Spinal cord (tissue), 9 donors: ENCODE measurements at regions not wholly inside any gene's neighbourhood (a gene's known extent, or its start where the extent isn't known, plus 50 kb on each side); places are given as distances from the start of the nearest gene placed in this dataset.
"Not testable (repeated sequence)": the region's sequence is repeated elsewhere in the genome, so short reads cannot be mapped to it uniquely, and the experiment has no call there.

Source experiments
- DNase-seq, 6 donors: peaks; one replicate each; pipeline versions ENCODE4 v3.0.0 to v3.0.0-alpha.2; 2013 to 2015; ENCODE audit warnings: low spot score in 6 of 6, low read depth in 4 of 6
- H3K27ac ChIP-seq: one replicate; pipeline ENCODE4 v1.5.1; 2013; ENCODE audit warnings: low read depth, low read length, control low read depth
- H3K27me3 ChIP-seq: one replicate; pipeline ENCODE4 v1.6.1; 2013; ENCODE audit warnings: low read length; ENCODE audit not compliant: control insufficient read depth, insufficient read depth
- H3K36me3 ChIP-seq: one replicate; pipeline ENCODE4 v1.6.1; 2013; ENCODE audit warnings: low read length; ENCODE audit not compliant: control insufficient read depth, insufficient read depth
- H3K4me1 ChIP-seq: one replicate; pipeline ENCODE4 v1.6.1; 2013; ENCODE audit warnings: low read length; ENCODE audit not compliant: control insufficient read depth, insufficient read depth
- H3K4me3 ChIP-seq: one replicate; pipeline ENCODE4 v1.5.1; 2013; ENCODE audit warnings: low read depth, low read length, control low read depth
- H3K9me3 ChIP-seq: one replicate; pipeline ENCODE4 v1.6.1; 2013; ENCODE audit warnings: low read length; ENCODE audit not compliant: control insufficient read depth, insufficient read depth
- WGBS: methylation state at CpG from one replicate; pipeline ENCODE4 v1.1.5; 2013; ENCODE audit warnings: missing lambda C conversion rate; ENCODE audit not compliant: insufficient coverage; 5-methylcytosine and 5-hydroxymethylcytosine counted together
- donor health status: healthy.

- Histone ChIP-seq H3K27me3 (no peaks in the 10 kb centered on the region), H3K9me3 (no peaks in the 10 kb centered on the region), H3K4me1 (no peaks in the 10 kb centered on the region), H3K4me3 (no peak overlapping the region), H3K27ac (no peak overlapping the region), H3K36me3 (no peaks in the 10 kb centered on the region)
- no peak for DNase-seq
- no CpG with 5 or more reads among the region's 3 CpGs for WGBS
Observed at GRCh38 chr13:102538938-102539337, 57.8 kb upstream of the TPP2 start.

- WGBS = 89% methylated on average over 6 of the region's 8 CpGs
- H3K27ac ChIP-seq = no peak overlapping the region
- DNase-seq = peak in 1 of 6 donors; percentile 19
- no peak overlapping the region for H3K4me3 ChIP-seq
- H3K9me3 ChIP-seq = no peaks in the 10 kb centered on the region
- H3K27me3 ChIP-seq = no peaks in the 10 kb centered on the region
- H3K4me1 ChIP-seq = no peaks in the 10 kb centered on the region
- H3K36me3 ChIP-seq = no peaks in the 10 kb centered on the region
Observed at GRCh38 chr13:102536695-102537485, 59.9 kb upstream of the TPP2 start.

- Histone ChIP-seq H3K27me3 (no peaks in the 10 kb centered on the region), H3K27ac (no peak overlapping the region), H3K9me3 (no peaks in the 10 kb centered on the region), H3K36me3 (no peaks in the 10 kb centered on the region), H3K4me3 (no peak overlapping the region), H3K4me1 (no peaks in the 10 kb centered on the region)
- 94% methylated on average over 5 of the region's 6 CpGs for WGBS
- DNase-seq = no peak
Observed at GRCh38 chr13:102536196-102536595, 60.6 kb upstream of the TPP2 start.

GRCh38 chr13:102530751-102531150 lies 66.0 kb upstream of the TPP2 start:
- no peak overlapping the region for H3K27ac ChIP-seq
- H3K36me3 ChIP-seq = no peaks in the 10 kb centered on the region
- no peaks in the 10 kb centered on the region for H3K27me3 ChIP-seq
- DNase-seq = no peak
- WGBS = 100% methylated on average over 1 of the region's 2 CpGs
- no peaks in the 10 kb centered on the region for H3K9me3 ChIP-seq
- no peaks in the 10 kb centered on the region for H3K4me1 ChIP-seq
- no peak overlapping the region for H3K4me3 ChIP-seq

GRCh38 chr13:102522251-102522650 lies 74.5 kb upstream of the TPP2 start:
- DNase-seq, H3K4me1 ChIP-seq, H3K4me3 ChIP-seq, H3K36me3 ChIP-seq, H3K9me3 ChIP-seq, H3K27ac ChIP-seq, H3K27me3 ChIP-seq: not testable (repeated sequence)
- 87% methylated on average over 7 of the region's 8 CpGs for WGBS

GRCh38 chr13:102517959-102518358 lies 78.8 kb upstream of the TPP2 start:
- 80% methylated on average over 1 of the region's 3 CpGs for WGBS
- H3K4me1 ChIP-seq = no peaks in the 10 kb centered on the region
- DNase-seq = no peak
- H3K36me3 ChIP-seq = no peaks in the 10 kb centered on the region
- no peaks in the 10 kb centered on the region for H3K27me3 ChIP-seq
- H3K27ac ChIP-seq = no peak overlapping the region
- no peak overlapping the region for H3K4me3 ChIP-seq
- H3K9me3 ChIP-seq = no peaks in the 10 kb centered on the region

GRCh38 chr13:102510072-102510471 lies 86.7 kb upstream of the TPP2 start:
- no peaks in the 10 kb centered on the region for H3K36me3 ChIP-seq
- no peak overlapping the region for H3K27ac ChIP-seq
- H3K27me3 ChIP-seq = no peaks in the 10 kb centered on the region
- no peaks in the 10 kb centered on the region for H3K4me1 ChIP-seq
- H3K9me3 ChIP-seq = no peaks in the 10 kb centered on the region
- WGBS = 96% methylated on average over 2 of the region's 2 CpGs
- H3K4me3 ChIP-seq = no peak overlapping the region
- no peak for DNase-seq

GRCh38 chr13:102508411-102508810 lies 88.4 kb upstream of the TPP2 start:
- Histone ChIP-seq H3K9me3 (no peaks in the 10 kb centered on the region), H3K27me3 (no peaks in the 10 kb centered on the region), H3K27ac (no peak overlapping the region), H3K4me1 (no peaks in the 10 kb centered on the region), H3K36me3 (no peaks in the 10 kb centered on the region), H3K4me3 (no peak overlapping the region)
- no peak for DNase-seq

GRCh38 chr13:102504002-102504401 lies 92.8 kb upstream of the TPP2 start:
- no peak overlapping the region for H3K27ac ChIP-seq
- no peaks in the 10 kb centered on the region for H3K9me3 ChIP-seq
- no peak overlapping the region for H3K4me3 ChIP-seq
- WGBS = no CpG with 5 or more reads among the region's 4 CpGs
- no peaks in the 10 kb centered on the region for H3K27me3 ChIP-seq
- H3K4me1 ChIP-seq = no peaks in the 10 kb centered on the region
- peak in 1 of 6 donors; percentile 48 for DNase-seq
- no peaks in the 10 kb centered on the region for H3K36me3 ChIP-seq

- H3K4me3 ChIP-seq = no peak overlapping the region
Observed at GRCh38 chr13:102495663-102496062, 93.8 kb upstream of the FGF14 start.

More at GRCh38 chr13:102495663-102496062, 93.8 kb upstream of the FGF14 start:
- no peak for DNase-seq
- H3K36me3 ChIP-seq = no peaks in the 10 kb centered on the region
- no CpG with 5 or more reads among the region's 1 CpG for WGBS
- H3K9me3 ChIP-seq = no peaks in the 10 kb centered on the region
- H3K27ac ChIP-seq = no peak overlapping the region
- no peaks in the 10 kb centered on the region for H3K27me3 ChIP-seq
- H3K4me1 ChIP-seq = no peaks in the 10 kb centered on the region
